ENCODE measurements at regions not wholly inside any gene's neighbourhood (a gene's known extent, or its start where the extent isn't known, plus 50 kb on each side); places are given as distances from the start of the nearest gene placed in this dataset.
"Not testable (repeated sequence)": the region's sequence is repeated elsewhere in the genome, so short reads cannot be mapped to it uniquely, and the experiment has no call there.

DNA sequence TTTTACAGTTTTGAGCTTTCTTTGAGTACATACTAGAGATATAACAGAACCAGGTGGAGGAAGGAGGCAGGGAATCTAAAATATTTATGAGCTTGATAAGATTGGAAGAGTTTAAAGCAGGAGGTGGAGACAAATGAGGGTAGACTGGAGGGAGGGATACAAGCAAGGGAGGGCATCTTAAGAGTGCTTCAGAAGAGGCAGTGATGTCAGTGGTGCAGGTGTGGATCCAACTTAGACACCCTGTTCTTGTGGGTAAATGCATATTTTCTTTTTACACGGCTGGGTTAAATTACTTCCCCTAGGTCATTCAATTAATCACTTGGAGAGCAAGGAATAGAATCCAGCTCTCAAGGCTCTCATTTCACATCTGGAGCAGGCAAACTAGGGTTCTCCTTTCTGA is 146.1 kb upstream of the LRIG3 start:
- H3K4me1 Mint-ChIP-seq = no peaks in the 10 kb centered on the region
- no peaks in the 10 kb centered on the region for H3K27me3 Mint-ChIP-seq
- no peaks in the 10 kb centered on the region for H3K36me3 Mint-ChIP-seq (ENCODE audit: low read depth)
- H3K27ac Mint-ChIP-seq = no peak overlapping the region
- H3K9me3 Mint-ChIP-seq = no peaks in the 10 kb centered on the region
- no peak for DNase-seq
- intact Hi-C loops (cut with micrococcal nuclease) = no loop called here
- H3K4me3 Mint-ChIP-seq = no peak overlapping the region

GRCh38 chr12:59059088-59059935 is 139.0 kb upstream of the LRIG3 start:
- H3K27ac Mint-ChIP-seq = no peak overlapping the region
- no peak overlapping the region for H3K4me3 Mint-ChIP-seq
- no peaks in the 10 kb centered on the region for H3K27me3 Mint-ChIP-seq
- intact Hi-C loops (cut with micrococcal nuclease) = no loop called here
- H3K9me3 Mint-ChIP-seq = no peaks in the 10 kb centered on the region
- no peak for DNase-seq
- H3K36me3 Mint-ChIP-seq (ENCODE audit: low read depth) = no peaks in the 10 kb centered on the region
- H3K4me1 Mint-ChIP-seq = no peaks in the 10 kb centered on the region

DNA sequence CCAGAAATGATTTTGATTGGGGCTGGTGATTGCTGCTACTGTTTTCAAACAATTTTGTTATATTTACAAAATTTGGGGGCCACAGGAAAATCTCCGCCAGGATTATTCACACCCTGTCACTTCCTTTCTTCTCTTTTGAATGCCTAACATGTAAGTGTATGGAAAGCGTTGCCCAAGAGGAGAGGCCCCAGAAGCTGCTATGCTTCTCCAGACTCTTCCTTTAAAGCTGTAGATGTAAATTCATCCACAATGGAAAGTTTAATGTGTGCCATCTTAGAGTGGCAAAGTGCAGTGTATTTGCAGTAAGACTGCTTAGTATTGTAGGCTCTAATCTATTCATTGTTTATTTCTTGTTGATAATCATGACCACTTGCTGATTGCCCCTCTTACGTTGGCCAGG is 136.7 kb upstream of the LRIG3 start:
- no peaks in the 10 kb centered on the region for H3K27me3 Mint-ChIP-seq
- H3K36me3 Mint-ChIP-seq (ENCODE audit: low read depth) = no peaks in the 10 kb centered on the region
- no peaks in the 10 kb centered on the region for H3K9me3 Mint-ChIP-seq
- H3K4me1 Mint-ChIP-seq = no peaks in the 10 kb centered on the region
- no peak overlapping the region for H3K4me3 Mint-ChIP-seq
- DNase-seq = no peak
- H3K27ac Mint-ChIP-seq = no peak overlapping the region
- intact Hi-C loops (cut with micrococcal nuclease) = no loop called here

DNA sequence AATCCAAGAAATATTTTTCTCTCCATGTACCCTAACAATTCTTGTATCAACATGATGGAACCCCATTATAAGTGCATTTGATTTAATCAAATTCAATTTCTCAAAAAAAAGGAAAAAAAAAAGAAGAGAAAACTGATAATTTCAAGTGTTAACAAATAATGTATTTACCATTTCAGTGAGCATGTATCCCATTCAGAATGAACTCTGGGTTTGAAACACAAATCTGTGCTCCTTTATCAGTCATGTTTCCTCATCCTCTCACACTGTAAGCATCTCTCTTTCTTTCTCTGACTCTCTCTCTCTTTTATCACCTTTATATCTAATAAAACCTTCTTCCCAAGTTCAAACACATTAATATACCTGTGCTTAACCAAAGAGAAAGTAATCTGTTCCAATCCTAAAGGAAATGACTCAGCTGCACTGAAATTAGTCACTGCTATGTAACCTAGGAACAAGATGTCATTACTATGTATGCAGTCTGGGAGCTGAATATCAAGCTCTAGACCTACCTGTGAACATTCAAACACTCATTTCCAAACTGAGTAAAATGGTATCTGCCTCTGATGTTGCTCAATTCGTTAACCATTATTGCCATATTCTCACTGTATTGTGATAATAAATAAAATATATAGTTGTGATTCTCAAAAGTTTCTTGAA is 135.0 kb upstream of the LRIG3 start:
- Mint-ChIP-seq H3K36me3 (ENCODE audit: low read depth) (no peaks in the 10 kb centered on the region), H3K27me3 (no peaks in the 10 kb centered on the region), H3K4me1 (no peaks in the 10 kb centered on the region), H3K27ac (no peak overlapping the region), H3K9me3 (no peaks in the 10 kb centered on the region), H3K4me3 (no peak overlapping the region)
- no peak for DNase-seq
- intact Hi-C loops (cut with micrococcal nuclease) = no loop called here

- H3K4me1 Mint-ChIP-seq; H3K9me3 Mint-ChIP-seq; DNase-seq; H3K27me3 Mint-ChIP-seq; H3K27ac Mint-ChIP-seq; intact Hi-C loops (cut with micrococcal nuclease); H3K36me3 Mint-ChIP-seq (ENCODE audit: low read depth); H3K4me3 Mint-ChIP-seq: not testable (repeated sequence)
Observed at GRCh38 chr12:59053266-59053899, 133.1 kb upstream of the LRIG3 start.

DNA sequence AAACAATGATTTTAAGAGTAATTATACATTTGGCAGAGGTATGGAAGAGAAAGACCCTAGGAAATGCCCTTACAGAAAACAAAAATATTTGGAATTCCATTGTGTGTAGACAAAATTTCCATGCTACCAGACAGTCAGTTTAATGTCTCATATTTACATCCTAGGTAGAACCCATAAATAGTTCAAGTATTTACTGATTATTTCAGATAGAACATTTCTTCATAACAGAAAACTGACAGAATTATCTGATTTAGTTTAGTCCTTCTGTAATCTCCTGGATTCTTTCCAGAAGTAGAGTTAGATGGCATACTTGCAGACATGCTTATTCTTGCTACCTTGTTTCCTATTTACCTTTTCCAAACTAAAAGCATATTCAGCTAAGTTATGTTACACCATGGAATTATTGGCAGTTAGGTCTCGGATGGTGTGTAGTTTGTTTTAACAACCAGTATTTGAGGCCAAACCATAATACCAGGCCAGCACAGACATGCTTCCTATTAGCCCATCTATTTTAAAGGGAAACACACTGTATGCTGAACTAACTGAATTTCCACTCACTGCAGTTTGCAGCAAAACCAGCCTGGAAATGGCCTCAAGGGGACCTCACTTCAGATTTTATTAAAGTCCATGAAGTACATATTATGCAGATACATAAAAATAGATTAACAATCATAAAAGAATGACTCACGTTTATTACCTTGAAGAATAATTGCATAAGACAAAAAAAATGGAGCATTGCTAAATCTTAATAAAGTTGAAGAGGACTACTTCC is 126.6 kb upstream of the LRIG3 start:
- H3K4me3 Mint-ChIP-seq = no peak overlapping the region
- DNase-seq = no peak
- no peak overlapping the region for H3K27ac Mint-ChIP-seq
- no peaks in the 10 kb centered on the region for H3K36me3 Mint-ChIP-seq (ENCODE audit: low read depth)
- H3K4me1 Mint-ChIP-seq = no peaks in the 10 kb centered on the region
- H3K27me3 Mint-ChIP-seq = no peaks in the 10 kb centered on the region
- intact Hi-C loops (cut with micrococcal nuclease) = no loop called here
- no peaks in the 10 kb centered on the region for H3K9me3 Mint-ChIP-seq

DNA sequence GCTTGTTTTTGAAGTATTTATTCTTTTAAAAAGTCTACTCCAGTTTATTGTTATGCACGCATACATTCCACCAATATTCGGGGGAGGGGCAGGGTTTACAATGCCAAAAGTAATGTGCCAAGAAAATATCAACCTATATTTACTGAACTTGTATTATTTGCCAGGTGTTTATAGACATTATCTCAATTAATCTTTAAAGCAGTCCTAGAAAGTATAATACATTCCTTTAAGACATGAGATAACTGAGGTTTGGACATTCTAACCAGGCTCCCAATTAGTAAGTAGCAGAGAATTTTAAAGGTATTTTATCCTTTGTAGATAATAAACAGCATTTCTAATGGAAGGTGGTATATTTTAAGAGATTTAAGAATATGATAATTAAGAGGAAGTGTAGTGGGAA is 124.5 kb upstream of the LRIG3 start:
- no peak overlapping the region for H3K4me3 Mint-ChIP-seq
- H3K27me3 Mint-ChIP-seq = no peaks in the 10 kb centered on the region
- no peaks in the 10 kb centered on the region for H3K4me1 Mint-ChIP-seq
- no peaks in the 10 kb centered on the region for H3K9me3 Mint-ChIP-seq
- no peak overlapping the region for H3K27ac Mint-ChIP-seq
- intact Hi-C loops (cut with micrococcal nuclease) = no loop called here
- peak; percentile 19 for DNase-seq
- no peaks in the 10 kb centered on the region for H3K36me3 Mint-ChIP-seq (ENCODE audit: low read depth)

DNA sequence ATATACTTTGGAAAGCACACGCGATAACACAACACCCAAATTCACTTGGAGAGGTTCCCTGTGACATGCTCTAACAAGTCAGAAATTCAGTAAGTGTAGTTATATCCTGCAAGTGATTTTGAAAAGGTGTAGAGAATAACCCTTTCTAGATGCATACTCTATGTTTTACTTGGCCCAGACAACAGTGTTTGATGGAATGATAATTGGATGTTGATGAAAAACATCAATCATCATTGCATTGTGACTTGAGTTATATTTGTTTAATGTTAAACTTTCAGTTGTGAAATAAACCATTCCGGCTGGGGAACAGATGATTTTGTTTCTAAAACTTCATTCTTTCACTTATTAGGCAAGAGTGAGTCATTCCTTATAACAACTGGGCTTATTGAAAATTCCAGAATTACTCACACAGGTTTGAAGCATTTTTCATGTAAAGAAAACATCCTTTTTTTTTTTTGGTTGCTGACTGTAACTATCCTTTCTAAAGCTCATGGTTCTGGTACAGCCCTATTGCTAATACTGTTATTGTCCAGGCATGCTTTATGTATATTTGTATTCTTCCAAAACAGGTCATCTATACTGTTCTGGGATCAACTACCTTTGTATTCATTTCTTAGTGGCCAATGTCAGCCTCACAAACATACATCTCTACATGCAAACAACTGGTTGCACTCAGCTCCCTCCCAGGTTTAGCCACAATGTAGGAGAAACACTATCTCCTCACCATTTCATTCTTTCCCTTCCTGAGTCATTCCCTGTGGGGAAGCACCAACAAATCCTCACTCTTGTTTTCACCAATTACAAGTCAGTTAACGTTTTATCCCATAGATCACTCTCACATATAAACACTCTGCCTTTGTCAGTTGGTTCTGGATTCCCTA is 121.2 kb upstream of the LRIG3 start:
- DNase-seq = no peak
- Mint-ChIP-seq H3K27ac (no peak overlapping the region), H3K4me1 (no peaks in the 10 kb centered on the region), H3K4me3 (no peak overlapping the region), H3K9me3 (no peaks in the 10 kb centered on the region), H3K36me3 (ENCODE audit: low read depth) (no peaks in the 10 kb centered on the region), H3K27me3 (no peaks in the 10 kb centered on the region)
- intact Hi-C loops (cut with micrococcal nuclease) = no loop called here

DNA sequence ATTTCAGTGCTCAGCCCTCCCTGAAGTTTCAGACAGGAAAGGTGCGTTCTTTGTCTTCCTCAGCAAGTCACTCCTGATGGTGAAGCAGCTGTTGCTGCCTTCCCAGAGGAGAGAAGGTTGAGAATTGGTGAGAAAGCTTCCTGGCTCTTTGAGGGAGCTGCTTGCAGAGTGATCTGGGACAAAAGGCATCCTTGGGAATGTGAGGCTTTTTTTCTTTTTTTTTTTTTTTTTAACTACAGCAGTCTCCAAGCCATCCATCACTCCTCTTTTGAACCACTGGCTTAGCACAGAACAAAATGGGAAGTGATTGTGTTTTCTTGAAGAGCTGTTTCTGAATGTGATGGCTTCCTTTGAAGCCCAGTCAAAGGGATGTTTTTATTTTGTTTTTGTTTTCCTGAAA is 120.4 kb upstream of the LRIG3 start:
- H3K36me3 Mint-ChIP-seq (ENCODE audit: low read depth) = no peaks in the 10 kb centered on the region

DNA sequence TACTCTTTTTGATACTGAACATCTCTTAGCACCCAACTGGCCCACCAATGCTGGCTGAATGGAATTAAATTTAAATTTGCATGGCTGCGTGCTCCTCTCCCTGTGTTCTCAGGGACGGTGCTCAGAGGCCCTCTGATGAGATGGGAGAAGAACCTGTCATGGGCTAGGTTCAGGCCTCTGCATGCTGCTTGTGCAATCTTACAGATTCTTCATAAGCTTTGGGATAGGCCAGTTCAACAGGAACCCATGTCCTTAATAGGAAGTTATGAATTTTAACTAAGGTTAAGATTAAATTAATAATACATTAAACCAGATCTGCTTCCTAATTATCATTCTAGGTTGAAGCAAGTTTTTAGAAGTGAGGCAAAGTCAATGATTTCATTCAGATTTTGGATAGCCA is 119.7 kb upstream of the LRIG3 start:
- no peak overlapping the region for H3K4me3 Mint-ChIP-seq

More for the DNA sequence above, 120.4 kb upstream of the LRIG3 start:
- H3K9me3 Mint-ChIP-seq = no peaks in the 10 kb centered on the region
- H3K27ac Mint-ChIP-seq = no peak overlapping the region
- no peak for DNase-seq
- H3K4me1 Mint-ChIP-seq = no peaks in the 10 kb centered on the region
- H3K27me3 Mint-ChIP-seq = no peaks in the 10 kb centered on the region
- intact Hi-C loops (cut with micrococcal nuclease) = no loop called here
- H3K4me3 Mint-ChIP-seq = no peak overlapping the region

DNA sequence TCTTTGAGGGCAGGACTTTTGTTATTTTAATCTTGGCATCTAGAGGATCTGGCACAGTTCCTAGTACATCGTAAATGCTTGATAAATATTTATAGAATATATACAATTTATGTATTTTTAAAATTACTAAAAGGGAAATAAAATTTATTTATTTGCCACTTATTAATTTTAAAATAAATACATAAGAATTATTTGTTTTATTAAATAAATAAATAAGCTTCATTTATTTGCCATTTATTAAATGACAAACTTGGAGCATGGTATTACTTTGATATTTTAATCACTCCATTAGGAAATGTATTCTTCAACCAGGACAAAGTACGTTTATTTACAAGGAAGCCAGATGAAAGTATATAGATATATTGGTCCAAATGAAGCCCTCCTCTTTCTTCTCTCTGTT is 118.7 kb upstream of the LRIG3 start:
- Mint-ChIP-seq H3K4me1 (no peaks in the 10 kb centered on the region), H3K27ac (no peak overlapping the region), H3K9me3 (no peaks in the 10 kb centered on the region), H3K4me3 (no peak overlapping the region), H3K36me3 (ENCODE audit: low read depth) (no peaks in the 10 kb centered on the region), H3K27me3 (no peaks in the 10 kb centered on the region)
- intact Hi-C loops (cut with micrococcal nuclease) = no loop called here
- DNase-seq = no peak

More for the DNA sequence above, 119.7 kb upstream of the LRIG3 start:
- Mint-ChIP-seq H3K4me1 (no peaks in the 10 kb centered on the region), H3K9me3 (no peaks in the 10 kb centered on the region), H3K36me3 (ENCODE audit: low read depth) (no peaks in the 10 kb centered on the region), H3K27me3 (no peaks in the 10 kb centered on the region), H3K27ac (no peak overlapping the region)
- no peak for DNase-seq
- intact Hi-C loops (cut with micrococcal nuclease) = no loop called here

- no peak overlapping the region for H3K27ac Mint-ChIP-seq
- no peaks in the 10 kb centered on the region for H3K9me3 Mint-ChIP-seq
- intact Hi-C loops (cut with micrococcal nuclease) = no loop called here
Observed at GRCh38 chr12:59036973-59037762, 116.9 kb upstream of the LRIG3 start.

More at GRCh38 chr12:59036973-59037762, 116.9 kb upstream of the LRIG3 start:
- H3K4me1 Mint-ChIP-seq = no peaks in the 10 kb centered on the region
- H3K4me3 Mint-ChIP-seq = no peak overlapping the region
- H3K27me3 Mint-ChIP-seq = no peaks in the 10 kb centered on the region
- DNase-seq = no peak
- H3K36me3 Mint-ChIP-seq (ENCODE audit: low read depth) = no peaks in the 10 kb centered on the region
